SK-MEL-5 (cell line): ENCODE measurements at regions not wholly inside any gene's neighbourhood (a gene's known extent, or its start where the extent isn't known, plus 50 kb on each side); places are given as distances from the start of the nearest gene placed in this dataset.
A peak's percentile ranks its signal among the peaks of the same experiment; 100 is the strongest.

ENCODE experiments used
- DNase-seq: peaks from one replicate; pipeline ENCODE4 v3.0.0-alpha.2; 2016; ENCODE audit warnings: low read depth, low spot score
- in situ Hi-C: cut with HindIII; loops from 2 replicates; pipeline ENCODE4 v1.10.0; 2016; ENCODE audit warnings: low sequenced_read_pairs, high pct_unique_total_duplicates, low pct_unique_long_range_greater_than_20kb

GRCh38 chr11:79727221-79727620 lies 286.4 kb upstream of the TENM4 start:
- no peak for DNase-seq
- in situ Hi-C loops, result no loop called here

- in situ Hi-C loops, result no loop called here
- DNase-seq, result no peak
Measured at GRCh38 chr11:79720115-79720514, 279.3 kb upstream of the TENM4 start.

- in situ Hi-C loops, result no loop called here
- peak; percentile 62 for DNase-seq
Measured at GRCh38 chr11:79708319-79708932, 267.6 kb upstream of the TENM4 start.

GRCh38 chr11:79705648-79706047 lies 264.8 kb upstream of the TENM4 start:
- no peak for DNase-seq
- in situ Hi-C loops, result no loop called here

GRCh38 chr11:79702303-79702702 lies 261.5 kb upstream of the TENM4 start:
- no peak for DNase-seq
- in situ Hi-C loops, result no loop called here

GRCh38 chr11:79699246-79699645 lies 258.4 kb upstream of the TENM4 start:
- no peak for DNase-seq
- in situ Hi-C loops, result no loop called here

- no peak for DNase-seq
Measured at GRCh38 chr11:79697905-79698304, 257.1 kb upstream of the TENM4 start.

GRCh38 chr11:79694368-79694767 lies 253.5 kb upstream of the TENM4 start:
- no peak for DNase-seq
- in situ Hi-C loops, result no loop called here

More at GRCh38 chr11:79697905-79698304, 257.1 kb upstream of the TENM4 start:
- in situ Hi-C loops, result no loop called here

- in situ Hi-C loops, result no loop called here
- DNase-seq, result no peak
Measured at GRCh38 chr11:79691445-79691844, 250.6 kb upstream of the TENM4 start.

- in situ Hi-C loops, result no loop called here
- no peak for DNase-seq
Measured at GRCh38 chr11:79686703-79687419, 246.0 kb upstream of the TENM4 start.

GRCh38 chr11:79683930-79684329 lies 243.1 kb upstream of the TENM4 start:
- in situ Hi-C loops, result no loop called here
- DNase-seq, result no peak

- in situ Hi-C loops, result no loop called here
- no peak for DNase-seq
Measured at GRCh38 chr11:79678780-79679452, 238.1 kb upstream of the TENM4 start.

GRCh38 chr11:79676396-79676795 lies 235.6 kb upstream of the TENM4 start:
- DNase-seq, result no peak
- in situ Hi-C loops, result no loop called here

- in situ Hi-C loops, result no loop called here
Measured at GRCh38 chr11:79675081-79675480, 234.3 kb upstream of the TENM4 start.

GRCh38 chr11:79672786-79673185 lies 232.0 kb upstream of the TENM4 start:
- in situ Hi-C loops, result no loop called here
- DNase-seq, result no peak

More at GRCh38 chr11:79675081-79675480, 234.3 kb upstream of the TENM4 start:
- DNase-seq, result no peak

GRCh38 chr11:79671401-79671800 lies 230.6 kb upstream of the TENM4 start:
- no peak for DNase-seq
- in situ Hi-C loops, result no loop called here

- no peak for DNase-seq
- in situ Hi-C loops, result no loop called here
Measured at GRCh38 chr11:79670882-79671281, 230.1 kb upstream of the TENM4 start.

- no peak for DNase-seq
- in situ Hi-C loops, result no loop called here
Measured at GRCh38 chr11:79668575-79668974, 227.7 kb upstream of the TENM4 start.

- no peak for DNase-seq
Measured at GRCh38 chr11:79667380-79667779, 226.6 kb upstream of the TENM4 start.

More at GRCh38 chr11:79667380-79667779, 226.6 kb upstream of the TENM4 start:
- in situ Hi-C loops, result no loop called here
